ENCODE measurements at regions not wholly inside any gene's neighbourhood (a gene's known extent, or its start where the extent isn't known, plus 50 kb on each side); places are given as distances from the start of the nearest gene placed in this dataset.

DNA sequence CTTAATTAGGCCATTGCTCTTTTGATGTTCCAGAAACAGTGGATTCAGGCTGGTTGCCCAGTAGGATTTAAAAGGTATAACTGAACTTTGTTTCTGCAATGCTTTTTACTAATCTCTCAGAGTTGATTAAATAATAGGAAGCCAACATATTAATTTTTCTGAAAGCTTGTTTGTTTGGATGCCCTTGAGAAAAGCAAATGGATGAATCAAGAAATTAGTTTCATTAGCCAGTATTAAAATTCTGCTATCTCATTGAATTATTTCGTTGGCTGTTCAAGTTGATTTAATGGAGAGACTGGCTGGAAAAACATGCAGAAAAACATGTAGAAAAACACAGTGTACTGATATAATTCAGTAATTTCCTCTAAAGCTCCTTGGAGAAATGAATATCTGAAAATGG, 178.9 kb upstream of the THRB start (continued):
- TF ChIP-seq RB1 (IDR thresholded peaks at IDR 0.05; ENCODE audit: borderline replicate concordance): no peak
- TF ChIP-seq LARP7 (IDR thresholded peaks at IDR 0.05): no peak
- TF ChIP-seq SREBF1 (IDR thresholded peaks at IDR 0.05; ENCODE audit: low read length): no peak
- no peak for TF ChIP-seq NR2C2 (IDR thresholded peaks at IDR 0.05; ENCODE audit: borderline replicate concordance, control insufficient read depth, insufficient read length, low read depth)

GRCh38 chr3:24674261-24674660, 179.6 kb upstream of the THRB start:
- WGBS (ENCODE audit: insufficient coverage, insufficient replicate concordance, low lambda C conversion rate, missing lambda C conversion rate): 46% methylated on average over 2 of the region's 2 CpGs
- CTCF ChIA-PET: interaction anchor here (0.5 to 1.2 kb wide), 2 partner anchors 8 to 413 kb away, joined by 4 to 6 read pairs; no protein-coding TSS in a partner anchor

More at GRCh38 chr3:24674261-24674660, 179.6 kb upstream of the THRB start:
- in situ Hi-C loops (cut with MboI) (no loop called here), intact Hi-C loops (cut with micrococcal nuclease; ENCODE audit: unreplicated experiment) (no loop called here)
- no peaks in the 10 kb centered on the region for H3K79me2 ChIP-seq (ENCODE audit: control insufficient read depth, insufficient read depth, low read length)
- no peak overlapping the region for H3K4me3 ChIP-seq
- TF ChIP-seq CHD4 (IDR thresholded peaks at IDR 0.05) (no peak), IRF5 (IDR thresholded peaks at IDR 0.05; ENCODE audit: borderline replicate concordance) (no peak), CREM (IDR thresholded peaks at IDR 0.05; ENCODE audit: low read depth) (no peak), SRF (IDR thresholded peaks at IDR 0.05; ENCODE audit: low read depth in 2 of 2, low read length in 2 of 2) (no peak), NR2C2 (IDR thresholded peaks at IDR 0.05; ENCODE audit: borderline replicate concordance, control insufficient read depth, insufficient read length, low read depth) (no peak)
- no peaks in the 10 kb centered on the region for H4K20me1 ChIP-seq (ENCODE audit: control insufficient read depth, insufficient read depth)
- H3K36me3 ChIP-seq (ENCODE audit: control insufficient read depth in 2 of 2, insufficient read depth in 2 of 2, low read length in 1 of 2): no peaks in the 10 kb centered on the region
- FAIRE-seq (no peak), ATAC-seq (no peak), DNase-seq (ENCODE audit: low read depth, low spot score) (no peak)
- H3K9me3 ChIP-seq (replicated peaks; ENCODE audit: control insufficient read depth, insufficient read depth, low read length): no peaks in the 10 kb centered on the region
- H3K9ac ChIP-seq (ENCODE audit: control insufficient read depth, insufficient read depth, low read length): no peak overlapping the region
- POLR2A ChIA-PET: no interaction called here
- no peak overlapping the region for H3K4me2 ChIP-seq (ENCODE audit: control insufficient read depth, insufficient read depth)
- no peaks in the 10 kb centered on the region for H3K4me1 ChIP-seq (ENCODE audit: control insufficient read depth, insufficient read depth, low read length)
- BruUV-seq (replicated peaks): no TSS peak
- SMC1A ChIA-PET (ENCODE audit: uncharacterized antibody, unreplicated experiment): interaction anchor here (0.6 kb wide), 1 partner anchor 491 kb away, joined by 3 read pairs; no protein-coding TSS in a partner anchor
- no peak overlapping the region for H3K27ac ChIP-seq (ENCODE audit: control insufficient read depth, insufficient read depth)
- RAD21 ChIA-PET (ENCODE audit: unreplicated experiment): no interaction called here
- no peaks in the 10 kb centered on the region; a peak in 1 of 4 replicates for H3K27me3 ChIP-seq (replicated peaks in 1 of 2; ENCODE audit: control insufficient read depth in 2 of 2, insufficient read depth in 2 of 2, low read length in 1 of 2)
- no peak overlapping the region for H2AFZ ChIP-seq (ENCODE audit: control insufficient read depth, low read depth, low read length)

All from GM12878 (cell line).